ENCODE measurements at regions not wholly inside any gene's neighbourhood (a gene's known extent, or its start where the extent isn't known, plus 50 kb on each side); places are given as distances from the start of the nearest gene placed in this dataset.
A peak's percentile ranks its signal among the peaks of the same experiment; 100 is the strongest.

- no peaks in the 10 kb centered on the region for H3K4me1 ChIP-seq (replicated peaks)
- H3K27ac ChIP-seq = no peak overlapping the region
- H3K27me3 ChIP-seq (replicated peaks) = no peaks in the 10 kb centered on the region
- no peaks in the 10 kb centered on the region for H3K36me3 ChIP-seq
- H3K4me3 ChIP-seq = no peak overlapping the region
- peaks cover 14% of the 10 kb centered on the region for H3K9me3 ChIP-seq (replicated peaks)
- DNase-seq (ENCODE audit: low read depth in 1 of 2, low spot score in 2 of 2) = no peak
These were observed 245.9 kb downstream of the ERMARD start for GRCh38 chr6:169997187-169997929.

GRCh38 chr6:169996378-169997051 is 245.1 kb downstream of the ERMARD start:
- no peak overlapping the region for H3K27ac ChIP-seq
- no peaks in the 10 kb centered on the region for H3K27me3 ChIP-seq (replicated peaks)
- no peak for DNase-seq (ENCODE audit: low read depth in 1 of 2, low spot score in 2 of 2)

GRCh38 chr6:169994739-169995138 is 243.3 kb downstream of the ERMARD start:
- Histone ChIP-seq H3K4me3 (no peak overlapping the region), H3K36me3 (no peaks in the 10 kb centered on the region), H3K9me3 (replicated peaks) (peaks cover 22% of the 10 kb centered on the region), H3K27me3 (replicated peaks) (no peaks in the 10 kb centered on the region), H3K4me1 (replicated peaks) (no peaks in the 10 kb centered on the region), H3K27ac (no peak overlapping the region)
- no peak for DNase-seq (ENCODE audit: low read depth in 1 of 2, low spot score in 2 of 2)

More at GRCh38 chr6:169996378-169997051, 245.1 kb downstream of the ERMARD start:
- H3K9me3 ChIP-seq (replicated peaks) = peaks cover 18% of the 10 kb centered on the region
- H3K36me3 ChIP-seq = no peaks in the 10 kb centered on the region
- H3K4me3 ChIP-seq = no peak overlapping the region
- no peaks in the 10 kb centered on the region for H3K4me1 ChIP-seq (replicated peaks)

- peaks cover 24% of the 10 kb centered on the region for H3K9me3 ChIP-seq (replicated peaks)
- no peaks in the 10 kb centered on the region for H3K27me3 ChIP-seq (replicated peaks)
- no peaks in the 10 kb centered on the region for H3K4me1 ChIP-seq (replicated peaks)
These were observed 242.5 kb downstream of the ERMARD start for GRCh38 chr6:169993861-169994481.

GRCh38 chr6:169991913-169992312 is 240.5 kb downstream of the ERMARD start:
- Histone ChIP-seq H3K27ac (no peak overlapping the region), H3K4me1 (replicated peaks) (no peaks in the 10 kb centered on the region), H3K36me3 (no peaks in the 10 kb centered on the region), H3K9me3 (replicated peaks) (peaks cover 24% of the 10 kb centered on the region), H3K27me3 (replicated peaks) (no peaks in the 10 kb centered on the region), H3K4me3 (no peak overlapping the region)
- peak in 1 of 2 experiments; percentile 23 for DNase-seq (ENCODE audit: low read depth in 1 of 2, low spot score in 2 of 2)

More at GRCh38 chr6:169993861-169994481, 242.5 kb downstream of the ERMARD start:
- peak in 1 of 2 experiments; percentile 30 for DNase-seq (ENCODE audit: low read depth in 1 of 2, low spot score in 2 of 2)
- H3K27ac ChIP-seq = no peak overlapping the region
- H3K4me3 ChIP-seq = no peak overlapping the region
- H3K36me3 ChIP-seq = no peaks in the 10 kb centered on the region

- Histone ChIP-seq H3K36me3 (no peaks in the 10 kb centered on the region), H3K9me3 (replicated peaks) (peaks cover 21% of the 10 kb centered on the region), H3K4me3 (no peak overlapping the region)
These were observed 239.6 kb downstream of the ERMARD start for GRCh38 chr6:169991031-169991390.

GRCh38 chr6:169990095-169991030 is 238.9 kb downstream of the ERMARD start:
- no peak overlapping the region for H3K4me3 ChIP-seq
- no peak overlapping the region for H3K27ac ChIP-seq
- no peak for DNase-seq (ENCODE audit: low read depth in 1 of 2, low spot score in 2 of 2)
- no peaks in the 10 kb centered on the region for H3K36me3 ChIP-seq
- H3K27me3 ChIP-seq (replicated peaks) = no peaks in the 10 kb centered on the region
- H3K9me3 ChIP-seq (replicated peaks) = peaks cover 21% of the 10 kb centered on the region
- no peaks in the 10 kb centered on the region for H3K4me1 ChIP-seq (replicated peaks)

More at GRCh38 chr6:169991031-169991390, 239.6 kb downstream of the ERMARD start:
- DNase-seq (ENCODE audit: low read depth in 1 of 2, low spot score in 2 of 2) = no peak
- Histone ChIP-seq H3K4me1 (replicated peaks) (no peaks in the 10 kb centered on the region), H3K27ac (no peak overlapping the region), H3K27me3 (replicated peaks) (no peaks in the 10 kb centered on the region)

- H3K36me3 ChIP-seq = no peaks in the 10 kb centered on the region
- no peak overlapping the region for H3K4me3 ChIP-seq
- H3K27me3 ChIP-seq (replicated peaks) = no peaks in the 10 kb centered on the region
- no peak for DNase-seq (ENCODE audit: low read depth in 1 of 2, low spot score in 2 of 2)
- peaks cover 18% of the 10 kb centered on the region for H3K9me3 ChIP-seq (replicated peaks)
- H3K27ac ChIP-seq = no peak overlapping the region
- no peaks in the 10 kb centered on the region for H3K4me1 ChIP-seq (replicated peaks)
These were observed 238.2 kb downstream of the ERMARD start for GRCh38 chr6:169989594-169989993.

GRCh38 chr6:169988769-169989550 is 237.5 kb downstream of the ERMARD start:
- no peaks in the 10 kb centered on the region for H3K36me3 ChIP-seq
- H3K4me1 ChIP-seq (replicated peaks) = no peaks in the 10 kb centered on the region

GRCh38 chr6:169986848-169987498 is 235.6 kb downstream of the ERMARD start:
- H3K9me3 ChIP-seq (replicated peaks) = peaks cover 11% of the 10 kb centered on the region
- no peaks in the 10 kb centered on the region for H3K36me3 ChIP-seq
- DNase-seq (ENCODE audit: low read depth in 1 of 2, low spot score in 2 of 2) = no peak
- no peak overlapping the region for H3K4me3 ChIP-seq
- no peaks in the 10 kb centered on the region for H3K4me1 ChIP-seq (replicated peaks)
- H3K27ac ChIP-seq = no peak overlapping the region
- H3K27me3 ChIP-seq (replicated peaks) = no peaks in the 10 kb centered on the region

More at GRCh38 chr6:169988769-169989550, 237.5 kb downstream of the ERMARD start:
- Histone ChIP-seq H3K27me3 (replicated peaks) (no peaks in the 10 kb centered on the region), H3K4me3 (no peak overlapping the region), H3K9me3 (replicated peaks) (peaks cover 18% of the 10 kb centered on the region), H3K27ac (no peak overlapping the region)
- DNase-seq (ENCODE audit: low read depth in 1 of 2, low spot score in 2 of 2) = no peak

GRCh38 chr6:169986171-169986847 is 234.9 kb downstream of the ERMARD start:
- Histone ChIP-seq H3K36me3 (no peaks in the 10 kb centered on the region), H3K4me1 (replicated peaks) (no peaks in the 10 kb centered on the region), H3K27me3 (replicated peaks) (no peaks in the 10 kb centered on the region), H3K4me3 (no peak overlapping the region), H3K9me3 (replicated peaks) (peaks cover 8% of the 10 kb centered on the region; the same call in 1 of the 2 replicates), H3K27ac (no peak overlapping the region)
- DNase-seq (ENCODE audit: low read depth in 1 of 2, low spot score in 2 of 2) = no peak
